AG09319 (cell line): ENCODE measurements at regions not wholly inside any gene's neighbourhood (a gene's known extent, or its start where the extent isn't known, plus 50 kb on each side); places are given as distances from the start of the nearest gene placed in this dataset.
"Not testable (repeated sequence)": the region's sequence is repeated elsewhere in the genome, so short reads cannot be mapped to it uniquely, and the experiment has no call there.

Experiments
- DNase-seq: peaks from one replicate; pipeline ENCODE4 v3.0.0-alpha.2; 2010; ENCODE audit warnings: low read depth; ENCODE audit errors: extremely low read depth
- CTCF ChIP-seq: IDR thresholded peaks from 2 replicates; pipeline ENCODE4 v1.5.1; 2011; ENCODE audit warnings: low read depth, mild to moderate bottlenecking, inconsistent platforms, low read length, moderate library complexity

GRCh38 chr3:20305647-20306046 is 119.6 kb upstream of the SGO1 start:
- no peak for DNase-seq
- TF ChIP-seq CTCF = no peak

- no peak for DNase-seq
- no peak for TF ChIP-seq CTCF
These were observed 116.8 kb upstream of the SGO1 start for GRCh38 chr3:20302766-20303165.

- DNase-seq = no peak
- no peak for TF ChIP-seq CTCF
These were observed 102.0 kb upstream of the SGO1 start for GRCh38 chr3:20288050-20288449.

GRCh38 chr3:20280257-20280656 is 94.3 kb upstream of the SGO1 start:
- TF ChIP-seq CTCF = no peak
- no peak for DNase-seq

GRCh38 chr3:20265977-20266376 is 80.0 kb upstream of the SGO1 start:
- not testable (repeated sequence) for DNase-seq

- no peak for TF ChIP-seq CTCF
These were observed 79.0 kb upstream of the SGO1 start for GRCh38 chr3:20264900-20265567.

GRCh38 chr3:20258371-20258770 is 72.4 kb upstream of the SGO1 start:
- DNase-seq = no peak
- TF ChIP-seq CTCF = no peak

More at GRCh38 chr3:20264900-20265567, 79.0 kb upstream of the SGO1 start:
- DNase-seq = no peak

- TF ChIP-seq CTCF = no peak
- DNase-seq = no peak
These were observed 70.1 kb upstream of the SGO1 start for GRCh38 chr3:20256144-20256543.
